ENCODE measurements at regions not wholly inside any gene's neighbourhood (a gene's known extent, or its start where the extent isn't known, plus 50 kb on each side); places are given as distances from the start of the nearest gene placed in this dataset.

- BruUV-seq (replicated peaks) = no TSS peak
- ATAC-seq (no peak), DNase-seq (ENCODE audit: low read depth, low spot score) (peak; percentile 8)
- intact Hi-C loops (cut with micrococcal nuclease; ENCODE audit: unreplicated experiment) (no loop called here), in situ Hi-C loops (cut with HindIII; ENCODE audit: low pct_unique_long_range_greater_than_20kb, low sequenced_read_pairs) (no loop called here)
- POLR2A ChIA-PET = no interaction called here
- Histone ChIP-seq H3K27ac (ENCODE audit: low read length) (no peak overlapping the region), H3K9me3 (ENCODE audit: control insufficient read depth, insufficient read depth, low read depth, low read length) (no peaks in the 10 kb centered on the region), H3K27me3 (ENCODE audit: control insufficient read depth, insufficient read depth, low read length) (no peaks in the 10 kb centered on the region), H3K4me1 (ENCODE audit: control insufficient read depth, insufficient read depth, low read length) (no peaks in the 10 kb centered on the region), H3K4me3 (ENCODE audit: low read depth in 2 of 2, low read length in 2 of 2) (no peak overlapping the region), H3K36me3 (ENCODE audit: control insufficient read depth, insufficient read depth, low read length) (no peaks in the 10 kb centered on the region)
- no peak for TF ChIP-seq REST (IDR thresholded peaks at IDR 0.05; ENCODE audit: insufficient read depth in 1 of 2, low read depth in 2 of 2, low read length in 1 of 2)
- TF ChIP-seq CTCF (IDR thresholded peaks at IDR 0.05) = peak; percentile 60
- CTCF ChIA-PET = interaction anchor here (1.3 kb wide), 1 partner anchor 866 kb away, joined by 3 read pairs; no protein-coding TSS in a partner anchor
Observed at GRCh38 chr2:147045113-147045512, 799.7 kb upstream of the ACVR2A start.

GRCh38 chr2:147041121-147041494 lies 803.7 kb upstream of the ACVR2A start:
- POLR2A ChIA-PET = no interaction called here
- Histone ChIP-seq H3K27ac (ENCODE audit: low read length) (no peak overlapping the region), H3K4me1 (ENCODE audit: control insufficient read depth, insufficient read depth, low read length) (no peaks in the 10 kb centered on the region), H3K4me3 (ENCODE audit: low read depth in 2 of 2, low read length in 2 of 2) (no peak overlapping the region), H3K9me3 (ENCODE audit: control insufficient read depth, insufficient read depth, low read depth, low read length) (no peaks in the 10 kb centered on the region), H3K36me3 (ENCODE audit: control insufficient read depth, insufficient read depth, low read length) (no peaks in the 10 kb centered on the region), H3K27me3 (ENCODE audit: control insufficient read depth, insufficient read depth, low read length) (no peaks in the 10 kb centered on the region)
- intact Hi-C loops (cut with micrococcal nuclease; ENCODE audit: unreplicated experiment) (no loop called here), in situ Hi-C loops (cut with HindIII; ENCODE audit: low pct_unique_long_range_greater_than_20kb, low sequenced_read_pairs) (no loop called here)
- TF ChIP-seq CTCF (IDR thresholded peaks at IDR 0.05) (no peak), POLR2AphosphoS5 (IDR thresholded peaks at IDR 0.05; ENCODE audit: low read depth, low read length) (no peak), SIN3A (IDR thresholded peaks at IDR 0.05; ENCODE audit: borderline replicate concordance, insufficient read depth, low read depth, low read length) (no peak), TCF7L2 (IDR thresholded peaks at IDR 0.05; ENCODE audit: low read depth, low read length) (no peak), REST (IDR thresholded peaks at IDR 0.05; ENCODE audit: insufficient read depth in 1 of 2, low read depth in 2 of 2, low read length in 1 of 2) (no peak)
- ATAC-seq (no peak), DNase-seq (ENCODE audit: low read depth, low spot score) (no peak)
- BruUV-seq (replicated peaks) = no TSS peak
- CTCF ChIA-PET = no interaction called here
